CD4-positive, alpha-beta T cell treated with Interleukin-4 for 4 hours (primary cell): ENCODE measurements at regions not wholly inside any gene's neighbourhood (a gene's known extent, or its start where the extent isn't known, plus 50 kb on each side); places are given as distances from the start of the nearest gene placed in this dataset.
"Not testable (repeated sequence)": the region's sequence is repeated elsewhere in the genome, so short reads cannot be mapped to it uniquely, and the experiment has no call there.

ENCODE experiments used
- DNase-seq: peaks from one replicate; pipeline ENCODE4 v3.0.0-alpha.2; 2020

DNA sequence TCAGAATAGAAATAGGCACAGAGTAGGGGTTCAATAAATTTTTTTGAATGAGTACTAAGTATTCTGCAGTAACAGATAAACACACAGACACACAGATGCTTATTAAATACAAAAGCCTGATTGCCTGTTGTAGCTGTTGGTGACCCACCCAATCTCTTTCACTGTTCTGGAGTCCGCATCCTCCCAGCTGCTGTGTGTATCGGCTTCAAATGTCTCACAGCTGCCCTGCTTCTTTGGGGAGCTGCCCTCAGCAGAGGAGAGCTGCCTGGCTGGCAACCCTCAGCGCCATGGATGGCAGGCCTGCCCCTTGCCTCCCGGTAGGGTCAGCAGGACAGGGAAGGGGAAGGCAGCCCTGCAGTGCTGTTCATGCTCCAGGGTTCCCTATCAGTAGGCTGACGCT lies 50.5 kb upstream of the PRNP start:
- no peak for DNase-seq

DNA sequence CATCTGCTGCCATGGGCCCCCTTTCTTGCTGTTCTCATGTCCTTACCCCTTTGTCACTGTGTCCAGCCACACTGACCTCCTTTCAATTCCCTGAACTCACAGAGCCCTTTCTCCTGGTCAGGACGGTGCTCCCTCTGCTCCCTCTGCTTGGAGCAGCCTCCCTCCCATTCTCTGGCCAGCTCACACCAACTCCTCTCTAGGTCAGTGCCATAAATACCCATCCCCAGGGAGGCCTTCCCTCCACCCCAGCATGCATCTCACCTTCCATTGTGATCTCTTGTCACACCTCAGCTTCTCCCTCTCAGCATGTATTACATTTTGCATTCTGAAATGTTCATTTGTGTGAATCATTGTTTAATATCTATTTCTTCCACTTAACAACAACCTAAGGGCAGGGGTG lies 50.9 kb upstream of the PRNP start:
- no peak for DNase-seq

DNA sequence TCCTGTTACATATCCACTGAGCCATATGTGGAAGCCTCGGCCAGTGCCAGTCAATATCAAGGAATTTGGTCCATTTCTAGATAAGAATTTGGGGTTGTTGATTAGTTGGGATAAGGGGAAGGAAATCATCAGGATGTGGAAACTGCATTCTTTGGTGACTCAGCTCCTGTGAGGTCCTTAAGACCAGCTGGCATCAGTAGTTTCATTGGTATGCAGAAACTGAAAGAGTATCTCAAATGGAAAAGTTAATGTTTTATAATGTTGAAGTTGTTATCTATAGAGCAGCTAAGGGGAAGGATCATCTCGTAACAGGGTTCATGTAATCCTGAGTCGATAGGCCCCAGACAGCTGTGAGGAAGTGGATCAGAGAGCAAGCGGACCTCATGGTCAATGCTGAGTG lies 52.5 kb upstream of the PRNP start:
- DNase-seq, result no peak

DNA sequence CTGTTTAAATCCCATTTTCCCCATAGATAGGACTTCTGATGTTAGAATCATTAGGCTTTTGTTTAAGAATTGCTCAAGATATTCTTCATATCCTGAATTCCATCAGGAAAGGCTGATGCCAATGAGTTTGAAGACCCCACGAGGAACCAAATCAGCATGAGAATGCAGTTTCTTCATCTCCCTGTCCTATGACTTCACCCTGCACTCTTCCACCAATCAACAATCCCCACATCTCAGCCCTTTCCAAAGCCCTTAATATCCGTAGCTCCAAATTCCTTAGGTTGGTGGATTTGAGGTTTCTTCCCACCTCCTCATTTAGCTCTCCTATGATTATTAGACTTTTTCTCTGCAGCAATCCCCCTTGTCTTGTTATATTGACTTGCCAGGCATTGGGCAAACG lies 52.9 kb upstream of the PRNP start:
- no peak for DNase-seq

DNA sequence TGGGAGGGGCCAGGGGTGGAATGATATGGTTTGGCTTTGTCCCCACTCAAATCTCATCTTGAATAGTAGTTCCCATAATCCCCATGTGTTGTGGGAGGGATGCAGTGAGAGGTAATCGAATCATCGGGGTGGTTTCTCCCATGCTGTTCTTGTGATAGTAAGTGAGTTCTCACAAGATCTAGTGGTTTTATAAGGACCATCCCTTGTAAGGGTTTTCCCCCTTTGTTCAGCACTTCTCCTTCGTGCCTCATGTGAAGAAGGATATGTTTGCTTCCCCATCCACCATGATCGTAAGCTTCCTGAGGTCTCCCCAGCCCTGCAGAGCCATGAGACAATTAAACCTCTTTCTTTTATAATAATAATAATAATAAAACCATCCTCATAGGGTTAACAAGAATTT lies 53.4 kb upstream of the PRNP start:
- no peak for DNase-seq

DNA sequence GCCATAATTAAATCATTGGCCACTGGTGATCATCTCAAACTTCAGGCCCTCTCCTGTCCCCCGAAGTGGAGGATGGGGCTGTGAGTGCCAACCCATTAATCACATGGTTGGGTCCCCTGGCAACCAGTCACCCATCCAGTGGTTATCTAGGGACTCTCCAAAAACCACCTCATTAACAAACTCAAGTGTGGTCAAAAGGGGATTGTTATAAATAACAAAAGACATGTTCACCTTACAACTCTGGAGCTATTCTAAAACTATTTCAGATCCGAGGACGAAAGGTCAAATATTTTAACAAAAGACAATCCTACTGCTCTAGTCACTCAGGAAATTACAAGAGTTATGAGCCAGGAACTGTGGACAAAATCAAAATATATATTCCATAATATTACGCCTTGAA lies 60.0 kb upstream of the PRNP start:
- DNase-seq, result no peak

DNA sequence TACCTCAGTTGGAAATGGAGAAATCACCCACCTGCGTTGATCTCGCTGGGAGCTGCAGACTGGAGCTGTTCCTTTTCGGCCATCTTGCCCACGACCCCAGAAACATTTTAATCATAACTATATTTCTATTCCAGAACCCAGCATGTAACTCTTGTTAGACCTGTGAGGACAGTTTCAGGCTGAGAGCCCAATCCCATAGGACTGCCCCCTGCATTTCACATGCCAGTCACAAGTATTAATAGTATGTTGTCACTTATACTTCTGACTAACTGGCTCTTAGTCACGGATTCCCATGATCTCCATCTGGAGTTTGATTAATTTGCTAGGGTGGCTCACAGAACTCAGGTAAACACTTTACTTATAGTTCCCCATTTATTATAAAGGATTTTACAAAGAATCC lies 60.6 kb upstream of the PRNP start:
- no peak for DNase-seq

DNA sequence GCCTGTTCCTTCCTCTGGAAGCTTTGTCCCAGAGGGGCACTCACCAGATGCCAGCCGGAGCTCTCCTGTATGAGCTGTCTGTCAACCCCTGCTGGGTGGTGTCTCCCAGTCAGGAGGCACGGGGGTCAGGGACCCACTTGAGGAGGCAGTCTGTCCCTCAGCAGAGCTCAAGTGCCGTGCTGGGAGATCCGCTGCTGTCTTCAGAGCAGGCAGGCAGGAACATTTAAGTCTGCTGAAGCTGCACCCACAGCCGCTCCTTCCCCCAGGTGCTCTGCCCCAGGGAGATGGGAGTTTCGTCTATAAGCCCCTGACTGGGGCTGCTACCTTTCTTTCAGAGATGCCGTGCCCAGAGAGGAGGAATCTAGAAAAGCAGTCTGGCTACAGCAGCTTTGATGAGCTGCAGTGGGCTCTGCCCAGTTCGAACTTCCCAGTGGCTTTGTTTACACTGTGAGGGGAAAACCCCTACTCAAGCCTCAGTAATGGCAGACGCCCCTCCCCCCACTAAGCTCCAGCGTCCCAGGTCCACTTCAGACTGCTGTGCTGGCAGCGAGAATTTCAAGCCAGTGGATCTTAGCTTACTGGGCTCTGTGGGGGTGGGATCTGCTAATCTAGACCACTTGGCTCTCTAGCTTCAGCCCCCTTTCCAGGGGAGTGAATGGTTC lies 61.5 kb upstream of the PRNP start:
- not testable (repeated sequence) for DNase-seq

DNA sequence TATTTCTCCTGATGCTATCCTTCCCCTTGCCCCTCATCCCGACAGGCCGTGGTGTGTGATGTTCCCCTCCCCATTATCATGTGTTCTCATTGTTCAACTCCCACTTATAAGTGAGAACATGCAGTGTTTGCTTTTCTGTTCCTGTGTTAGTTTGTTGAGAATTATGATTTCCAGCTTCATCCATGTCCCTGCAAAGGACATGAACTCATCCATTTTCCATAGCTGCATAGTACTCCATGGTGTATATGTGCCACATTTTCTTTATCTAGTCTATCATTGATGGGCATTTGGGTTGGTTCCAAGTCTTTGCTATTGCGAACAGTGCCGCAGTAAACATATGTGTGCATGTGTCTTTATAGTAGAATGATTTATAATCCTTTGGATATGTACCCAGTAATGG lies 67.1 kb upstream of the PRNP start:
- DNase-seq, result not testable (repeated sequence)

DNA sequence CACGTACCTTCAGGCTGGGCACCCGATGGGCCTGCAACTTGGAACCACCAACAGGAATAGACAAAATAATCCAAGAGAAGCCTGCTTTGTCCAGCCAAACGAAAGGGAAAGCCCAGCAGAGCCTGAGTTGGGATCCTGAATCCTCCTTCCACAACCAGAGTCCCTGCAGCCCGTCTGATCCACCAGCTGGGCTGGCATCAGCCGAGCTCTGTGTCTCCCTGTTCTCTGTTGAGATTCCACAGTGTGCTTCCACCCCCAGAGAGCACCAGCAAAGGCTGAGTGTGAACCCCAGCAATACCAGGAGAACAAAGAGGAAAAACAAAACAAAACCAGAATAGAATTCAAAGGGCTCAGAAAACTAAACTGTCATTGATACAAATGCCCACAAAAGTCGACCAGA lies 68.8 kb upstream of the PRNP start:
- DNase-seq, result no peak

DNA sequence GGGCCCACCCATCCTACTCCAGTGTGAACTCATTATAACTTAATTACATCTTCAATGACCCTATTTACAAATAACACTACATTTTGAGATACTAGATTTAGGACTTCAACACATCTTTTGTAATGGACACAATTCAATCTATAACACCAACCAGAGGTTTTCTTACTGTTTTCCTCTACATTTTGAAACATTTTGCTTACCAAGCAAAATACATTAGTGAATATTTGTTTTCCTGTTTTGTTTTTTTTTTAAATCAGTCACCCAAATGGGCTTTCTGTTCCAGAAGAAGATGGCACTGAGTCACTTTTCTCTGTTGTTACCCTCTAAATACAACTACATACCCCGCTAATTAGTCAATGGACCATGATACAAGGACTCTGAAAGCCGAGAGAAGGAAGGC lies 69.2 kb upstream of the PRNP start:
- no peak for DNase-seq

DNA sequence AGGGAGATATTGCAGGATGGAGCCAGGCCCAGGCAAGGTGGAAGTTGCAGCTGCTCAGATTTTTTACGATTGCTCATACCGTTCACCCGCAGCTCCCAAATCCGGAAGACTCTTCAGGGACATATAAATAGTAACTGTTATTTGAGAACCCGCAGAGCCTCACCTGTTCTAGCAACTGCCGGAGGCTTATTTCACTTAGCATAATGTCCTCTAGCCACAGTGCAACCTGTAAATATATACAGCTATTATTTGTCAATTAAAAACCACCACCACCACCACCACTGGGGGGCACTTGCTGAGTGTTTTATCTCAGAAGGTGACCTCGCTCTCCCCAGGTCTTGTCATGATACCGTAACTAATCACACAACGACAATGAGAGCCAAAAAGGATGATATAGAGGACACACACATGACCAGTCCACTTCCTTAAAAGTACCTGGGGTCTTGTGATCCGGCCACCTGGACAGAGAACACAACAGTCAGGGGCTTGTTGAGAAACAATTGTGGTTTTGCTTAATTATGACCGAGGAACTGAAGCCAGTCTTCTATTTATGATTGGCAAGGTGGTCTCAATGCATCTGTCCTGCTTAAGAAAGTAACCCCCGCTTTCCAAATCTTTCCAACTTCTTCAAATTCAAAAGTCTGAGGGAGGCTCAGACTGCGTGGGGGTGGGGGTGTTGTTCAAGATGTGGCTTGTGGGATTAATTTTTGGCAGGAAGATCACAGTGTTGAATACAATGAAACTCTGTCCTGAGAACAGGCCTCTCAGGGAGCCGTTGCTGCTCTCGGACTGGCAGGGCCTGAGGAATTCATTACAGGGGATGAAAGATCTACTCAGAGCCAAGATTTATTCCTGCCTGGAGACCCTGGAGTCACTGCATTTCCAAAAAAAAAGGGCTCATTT lies 72.3 kb upstream of the PRNP start:
- DNase-seq, result peak; percentile 77

DNA sequence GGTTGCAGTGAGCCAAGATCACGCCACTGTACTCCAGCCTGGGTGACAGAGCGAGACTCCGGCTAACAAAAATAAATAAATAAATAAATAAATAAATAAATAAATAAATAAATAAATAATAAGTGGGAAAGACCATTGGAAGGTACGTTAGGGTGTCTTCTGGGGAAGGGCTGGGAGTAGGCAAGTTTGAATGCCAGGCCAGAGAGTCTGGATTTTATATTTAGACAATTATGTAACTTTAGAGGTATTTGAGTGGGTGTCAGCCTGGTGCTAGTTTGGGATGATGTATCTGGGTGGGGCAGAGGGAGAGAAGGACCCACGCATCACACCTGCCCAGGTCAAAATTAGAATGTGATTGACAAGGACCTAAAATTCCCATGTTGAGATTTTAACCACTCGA lies 73.1 kb upstream of the PRNP start:
- DNase-seq, result no peak

DNA sequence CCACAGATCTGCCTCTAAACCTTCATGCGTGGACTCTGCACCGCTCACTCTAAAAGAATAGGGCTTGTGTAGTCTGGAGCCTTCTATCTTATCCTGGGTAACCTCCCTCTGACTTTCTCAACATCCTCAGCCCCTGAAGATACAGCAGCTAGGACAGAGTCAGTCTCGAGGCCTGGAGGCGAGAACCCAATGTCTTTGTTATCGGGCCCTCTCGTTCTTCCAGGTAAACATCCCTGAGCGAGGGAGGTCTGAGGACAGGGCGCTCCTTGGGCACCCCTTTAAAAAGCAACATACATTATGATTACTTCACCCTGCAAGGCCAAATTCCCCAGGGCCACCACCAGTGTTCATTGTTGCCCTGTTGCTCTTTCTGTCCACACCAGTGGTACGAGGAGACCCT lies 75.4 kb upstream of the PRNP start:
- DNase-seq, result no peak

DNA sequence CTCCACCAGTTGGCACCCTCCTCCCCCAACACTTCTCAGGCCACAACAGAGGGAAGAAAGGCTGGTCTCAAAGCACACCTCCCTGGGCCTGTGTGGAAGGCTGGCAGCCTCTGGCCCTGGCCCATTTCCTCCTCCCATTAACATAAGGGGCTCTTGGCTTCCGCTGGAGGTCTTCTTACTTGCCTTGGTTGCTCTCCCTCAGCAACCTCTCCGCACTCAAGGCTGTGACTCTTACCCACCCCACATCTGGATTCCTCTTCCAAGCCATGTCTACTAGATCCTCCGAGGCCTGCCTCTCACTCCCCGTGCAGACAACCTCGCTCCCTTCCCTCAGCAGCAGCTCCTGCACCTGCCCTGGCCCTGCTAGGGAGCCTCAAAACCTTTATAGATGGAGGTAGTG lies 76.7 kb upstream of the PRNP start:
- no peak for DNase-seq

DNA sequence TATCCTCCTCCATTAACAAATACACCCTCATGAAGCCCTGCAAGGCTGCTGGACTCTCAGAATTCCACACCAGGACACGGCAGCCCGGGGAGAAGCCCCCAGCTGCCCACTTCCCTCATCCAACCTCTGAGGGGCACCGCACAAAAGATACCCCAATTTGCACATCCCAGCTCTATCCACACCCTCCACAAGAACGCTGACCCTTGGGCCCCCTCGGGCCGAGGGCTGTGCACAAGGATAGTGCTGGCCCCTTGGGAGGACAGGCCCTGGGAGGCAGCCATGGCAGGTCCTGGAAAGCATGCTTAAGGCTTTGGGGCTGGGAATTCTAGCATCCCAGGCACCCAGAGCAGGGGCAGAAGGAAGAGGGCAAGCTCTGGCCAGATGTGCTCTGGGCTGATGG lies 77.4 kb upstream of the PRNP start:
- DNase-seq, result no peak

DNA sequence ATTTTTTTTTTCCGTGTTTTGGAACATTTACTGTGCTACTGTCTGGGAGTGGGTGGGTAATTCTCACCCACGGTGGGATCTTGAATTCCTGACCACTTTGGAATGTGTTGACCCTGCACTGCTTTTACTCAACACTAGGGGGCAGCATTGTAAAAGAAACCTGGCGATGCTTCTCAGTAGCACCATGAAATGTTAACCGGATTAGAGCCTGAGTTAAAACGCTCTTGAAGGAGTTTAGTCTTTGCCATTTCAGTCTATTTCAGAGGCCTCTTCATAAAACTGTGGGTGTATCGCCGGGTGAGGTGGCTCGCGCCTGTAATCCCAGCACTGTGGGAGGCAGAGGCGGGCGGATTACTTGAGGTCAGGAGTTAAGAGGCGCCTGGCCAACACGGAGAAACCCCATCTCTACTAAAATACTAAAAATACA lies 79.0 kb upstream of the PRNP start:
- peak; percentile 74 for DNase-seq

DNA sequence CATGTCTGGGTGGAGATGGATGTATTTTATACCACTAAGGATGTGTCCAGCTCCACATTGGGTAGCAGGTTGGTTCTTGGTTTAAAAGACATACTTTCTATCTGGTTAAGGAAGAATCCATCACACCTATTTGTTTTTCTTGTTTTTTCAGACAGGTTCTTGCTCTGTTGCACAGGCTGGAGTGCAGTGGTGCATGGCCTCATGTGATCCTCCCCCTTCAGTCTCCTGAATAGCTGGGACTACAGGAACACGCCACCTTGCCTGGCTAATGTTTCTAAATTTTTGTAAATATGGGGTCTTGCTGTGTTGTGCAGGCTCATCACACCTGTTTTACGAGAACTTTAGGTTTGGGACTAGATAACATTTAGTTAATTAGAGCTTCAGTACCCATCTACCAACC lies 80.2 kb upstream of the PRNP start:
- DNase-seq, result no peak

DNA sequence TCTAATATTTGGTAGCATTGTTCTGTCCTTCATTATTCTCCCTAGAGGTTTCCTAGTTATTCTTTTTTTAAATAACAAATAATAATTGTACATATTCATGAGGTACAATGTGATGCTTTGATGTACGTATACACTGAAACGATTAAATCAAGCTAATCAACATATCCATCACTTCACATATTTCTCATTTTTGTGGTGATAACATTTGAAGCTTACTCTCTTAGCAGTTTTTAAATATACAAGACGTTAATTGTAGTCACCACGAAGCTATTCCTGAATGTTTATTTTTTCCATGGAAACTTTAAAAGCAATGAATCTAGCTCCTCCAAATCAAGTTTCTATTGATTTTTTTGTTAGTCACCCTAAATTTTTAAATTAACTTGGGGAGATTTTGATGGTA lies 81.1 kb upstream of the PRNP start:
- no peak for DNase-seq

DNA sequence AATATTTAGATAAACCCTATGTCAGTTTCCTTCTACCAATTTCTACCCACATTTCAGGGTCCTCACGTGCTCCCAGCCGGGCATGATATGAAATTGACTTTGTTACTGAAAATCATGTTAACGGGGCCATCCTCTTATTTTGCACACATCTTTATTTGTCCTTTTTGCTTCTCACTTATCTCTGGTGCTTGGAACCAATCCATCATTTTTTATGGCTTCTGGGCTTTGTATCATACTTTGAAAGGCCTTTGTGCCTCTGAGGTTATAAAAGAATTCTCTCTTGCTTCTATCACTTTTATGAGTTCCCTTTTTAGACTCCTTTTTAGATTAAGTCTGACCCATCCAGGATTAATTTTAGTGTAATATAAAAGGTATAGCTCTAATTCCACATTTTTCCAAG lies 81.7 kb upstream of the PRNP start:
- no peak for DNase-seq

DNA sequence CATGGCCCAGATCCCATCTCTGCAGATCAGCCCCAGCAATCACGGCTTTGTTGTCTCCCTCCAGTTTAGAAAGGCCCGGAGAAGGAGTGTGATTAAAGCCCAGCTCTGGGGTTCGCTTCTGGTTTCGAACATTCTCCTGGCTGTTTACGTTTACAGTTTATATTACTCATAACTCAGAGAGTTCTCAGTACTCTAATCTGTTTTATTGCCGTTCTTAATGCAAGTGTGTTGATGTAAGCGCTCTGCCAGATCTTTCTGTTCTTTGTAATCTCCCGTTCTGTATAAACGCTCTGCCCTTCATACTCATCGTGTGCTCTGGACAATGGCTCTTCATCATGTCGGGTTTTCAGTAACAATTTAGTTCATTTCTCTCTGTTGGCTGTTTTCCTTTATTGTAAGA lies 82.5 kb upstream of the PRNP start:
- no peak for DNase-seq

DNA sequence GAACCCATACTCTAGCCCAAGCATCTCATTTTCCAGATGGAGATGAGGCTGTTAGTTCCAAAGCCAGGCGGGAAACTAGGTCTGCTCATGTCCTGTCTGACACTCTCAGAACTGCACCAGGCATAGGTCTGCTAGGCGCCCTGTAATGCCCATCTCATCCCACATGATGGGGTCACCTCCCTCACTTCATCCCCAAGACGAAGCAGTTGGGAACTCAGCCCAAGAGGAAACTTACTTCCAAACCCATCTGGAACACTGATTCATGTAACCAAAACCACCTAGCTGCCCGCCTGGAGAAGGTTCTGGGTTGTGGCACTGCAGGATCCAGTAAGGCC lies 84.0 kb upstream of the PRNP start:
- DNase-seq, result no peak

DNA sequence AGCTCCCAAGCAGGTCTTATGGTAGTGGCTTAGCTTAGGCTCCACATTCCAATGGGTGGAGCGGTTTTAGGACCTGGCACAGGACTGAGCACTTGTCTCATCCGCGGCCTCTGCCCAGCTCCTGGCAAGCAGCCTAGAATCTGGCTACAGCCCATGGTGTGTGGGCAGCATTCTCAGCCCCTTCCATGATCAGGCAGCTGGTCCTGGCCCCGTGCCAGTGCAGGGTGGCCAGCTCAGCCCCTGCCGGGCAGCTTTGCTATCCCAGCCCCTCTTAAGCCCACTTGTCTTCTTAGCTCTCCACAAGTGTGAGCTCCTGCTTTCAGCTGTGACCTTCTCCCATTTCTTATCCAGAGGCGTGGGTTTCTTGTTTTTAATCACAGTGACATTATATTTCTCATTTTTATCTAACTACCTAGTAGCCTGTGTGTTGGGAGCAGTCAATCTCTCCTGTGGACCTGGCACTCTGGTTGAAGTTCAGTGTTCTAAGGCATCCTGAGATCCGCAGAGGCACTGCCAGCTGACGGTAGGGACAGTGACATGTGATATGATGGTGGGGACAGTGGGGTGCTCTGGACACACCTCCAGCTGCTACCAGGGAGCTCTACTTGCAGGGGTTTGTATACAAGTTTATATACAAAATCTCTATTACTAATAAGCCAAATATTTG lies 84.5 kb upstream of the PRNP start:
- DNase-seq, result no peak

DNA sequence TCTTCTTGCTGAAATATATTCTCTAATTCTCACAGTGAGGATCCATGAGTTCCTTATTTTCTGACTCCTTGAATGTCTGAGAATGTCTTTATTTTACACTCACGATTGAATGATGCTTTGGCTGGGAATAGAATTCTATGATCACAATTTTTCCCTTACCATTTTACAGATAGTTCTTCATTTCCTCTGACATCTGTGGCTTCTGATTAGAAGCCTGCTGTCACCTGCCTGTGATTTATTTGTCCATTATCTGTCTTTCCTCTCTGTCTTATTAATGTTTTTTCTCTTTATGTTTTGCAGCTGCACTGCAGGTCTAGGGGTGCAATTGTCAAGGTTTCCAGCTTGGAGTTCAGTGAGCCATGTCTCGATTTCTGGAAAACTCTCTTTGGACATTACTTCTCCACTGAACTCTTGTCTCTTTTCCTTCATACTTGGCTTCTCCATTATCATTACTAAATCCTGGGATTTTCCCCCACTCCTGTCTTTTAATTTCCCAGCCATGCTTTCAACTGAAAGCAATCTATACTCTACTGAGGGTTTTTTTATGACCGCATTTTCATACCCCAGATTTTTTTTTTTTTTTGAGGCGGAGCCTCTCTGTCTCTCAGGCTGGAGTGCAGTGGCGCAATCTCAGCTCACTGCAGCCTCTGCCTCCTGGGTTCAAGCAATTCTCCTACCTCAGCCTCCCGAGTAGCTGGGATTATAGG lies 85.8 kb upstream of the PRNP start:
- DNase-seq, result no peak
